CD4-positive, alpha-beta T cell (primary cell): ENCODE measurements at regions not wholly inside any gene's neighbourhood (a gene's known extent, or its start where the extent isn't known, plus 50 kb on each side); places are given as distances from the start of the nearest gene placed in this dataset.

Experiments
- ATAC-seq: fragments of 200-7000 bp; cut with Tn5 transposase; one replicate; pipeline ENCODE4 v1.10.0; 2022; ENCODE audit warnings: mild to moderate bottlenecking; ENCODE audit not compliant: poor library complexity
- CTCF ChIA-PET: fragments of 350-600 bp; sonication (Branson Sonifier 250); formaldehyde crosslinking; loops from one replicate; lab custom pipeline; 2021; ENCODE audit warnings: antibody characterized with exemption, inconsistent platforms; lab: Charles Lee
- POLR2A ChIA-PET: fragments of 350-600 bp; sonication (Branson Sonifier 250); formaldehyde crosslinking; loops from one replicate; lab custom pipeline; 2021; ENCODE audit warnings: antibody characterized with exemption, inconsistent platforms; lab: Charles Lee
- DNase-seq, 14 experiments: peaks; one replicate each; pipeline ENCODE4 v3.0.0-alpha.2; 2013 to 2020; ENCODE audit warnings: mixed read lengths in 2 of 14
- H3K27ac ChIP-seq, 2 donors: one replicate each; pipeline versions ENCODE4 v1.5.1 to v1.7.0; 2013; ENCODE audit warnings: low read length in 2 of 2, low read depth in 1 of 2, mild to moderate bottlenecking in 1 of 2
- H3K27me3 ChIP-seq, 2 experiments: 1 replicate in 1 of 2; 2 replicates in 1 of 2; pipeline versions ENCODE4 v1.6.1 to v1.7.0; 2013; ENCODE audit warnings: low read length in 2 of 2, control low read depth in 1 of 2, mild to moderate bottlenecking in 1 of 2, moderate library complexity in 1 of 2; ENCODE audit not compliant: insufficient read depth in 2 of 2, control insufficient read depth in 1 of 2
- H3K36me3 ChIP-seq: one replicate; pipeline ENCODE4 v1.6.1; 2013; ENCODE audit warnings: low read length, control low read depth; ENCODE audit not compliant: insufficient read depth
- H3K4me1 ChIP-seq: one replicate; pipeline ENCODE4 v1.6.1; 2013; ENCODE audit warnings: low read length, control low read depth; ENCODE audit not compliant: insufficient read depth
- H3K4me3 ChIP-seq: one replicate; pipeline ENCODE4 v1.5.1; 2013; ENCODE audit warnings: mild to moderate bottlenecking, low read length, moderate library complexity
- H3K9me3 ChIP-seq, 2 experiments: 1 replicate in 1 of 2; 2 replicates in 1 of 2; pipeline versions ENCODE4 v1.6.1 to v1.7.0; 2013; ENCODE audit warnings: low read length in 2 of 2, mild to moderate bottlenecking in 2 of 2, control low read depth in 1 of 2, moderate library complexity in 1 of 2; ENCODE audit not compliant: control insufficient read depth in 1 of 2, insufficient read depth in 1 of 2
- H3K27ac Mint-ChIP-seq: one replicate; pipeline ENCODE4 v1.8.0; 2020; ENCODE audit warnings: mixed read lengths
- H3K27me3 Mint-ChIP-seq: one replicate; pipeline ENCODE4 v1.8.0; 2021; ENCODE audit warnings: mixed read lengths
- H3K36me3 Mint-ChIP-seq: one replicate; pipeline ENCODE4 v1.8.0; 2021; ENCODE audit warnings: low read depth, mixed read lengths
- H3K4me1 Mint-ChIP-seq: one replicate; pipeline ENCODE4 v1.8.0; 2021; ENCODE audit warnings: low read depth, mixed read lengths
- H3K4me3 Mint-ChIP-seq: one replicate; pipeline ENCODE4 v1.8.0; 2020; ENCODE audit warnings: mild to moderate bottlenecking, mixed read lengths
- H3K9me3 Mint-ChIP-seq: one replicate; pipeline ENCODE4 v1.8.0; 2020; ENCODE audit warnings: mixed read lengths
- intact Hi-C, 2 experiments: fragments of 100-400 bp; cut with DNase I in 1 of 2; cut with micrococcal nuclease in 1 of 2; formaldehyde crosslinking; loops; one replicate each; pipeline versions ENCODE4 v1.15.1 to v1.9.0; 2023 to 2025; cut with DNase I, micrococcal nuclease
- TF ChIP-seq, protein P1 (sequence below): fragments of 200-600 bp; IDR thresholded peaks from one replicate; pipeline ENCODE4 v1.8.0; 2022; ENCODE audit warnings: antibody characterized with exemption, mild to moderate bottlenecking

GRCh38 chr22:47654922-47655491 is 892.6 kb downstream of the TBC1D22A start:
- ChIA-PET CTCF (no interaction called here), POLR2A (no interaction called here)
- Histone ChIP-seq H3K4me1 (no peaks in the 10 kb centered on the region), H3K9me3 (peaks cover 0 to 17% of the 10 kb centered on the region in 2 experiments), H3K36me3 (no peaks in the 10 kb centered on the region), H3K4me3 (no peak overlapping the region), H3K27me3 (no peaks in the 10 kb centered on the region), H3K27ac (no peak overlapping the region)
- TF ChIP-seq, protein P1, sequence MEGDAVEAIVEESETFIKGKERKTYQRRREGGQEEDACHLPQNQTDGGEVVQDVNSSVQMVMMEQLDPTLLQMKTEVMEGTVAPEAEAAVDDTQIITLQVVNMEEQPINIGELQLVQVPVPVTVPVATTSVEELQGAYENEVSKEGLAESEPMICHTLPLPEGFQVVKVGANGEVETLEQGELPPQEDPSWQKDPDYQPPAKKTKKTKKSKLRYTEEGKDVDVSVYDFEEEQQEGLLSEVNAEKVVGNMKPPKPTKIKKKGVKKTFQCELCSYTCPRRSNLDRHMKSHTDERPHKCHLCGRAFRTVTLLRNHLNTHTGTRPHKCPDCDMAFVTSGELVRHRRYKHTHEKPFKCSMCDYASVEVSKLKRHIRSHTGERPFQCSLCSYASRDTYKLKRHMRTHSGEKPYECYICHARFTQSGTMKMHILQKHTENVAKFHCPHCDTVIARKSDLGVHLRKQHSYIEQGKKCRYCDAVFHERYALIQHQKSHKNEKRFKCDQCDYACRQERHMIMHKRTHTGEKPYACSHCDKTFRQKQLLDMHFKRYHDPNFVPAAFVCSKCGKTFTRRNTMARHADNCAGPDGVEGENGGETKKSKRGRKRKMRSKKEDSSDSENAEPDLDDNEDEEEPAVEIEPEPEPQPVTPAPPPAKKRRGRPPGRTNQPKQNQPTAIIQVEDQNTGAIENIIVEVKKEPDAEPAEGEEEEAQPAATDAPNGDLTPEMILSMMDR, result no peak
- H3K27me3 Mint-ChIP-seq, result no peaks in the 10 kb centered on the region
- H3K27ac Mint-ChIP-seq, result no peak overlapping the region
- H3K36me3 Mint-ChIP-seq, result no peaks in the 10 kb centered on the region
- ATAC-seq (no peak), DNase-seq (no peak)
- H3K4me3 Mint-ChIP-seq, result no peak overlapping the region
- H3K4me1 Mint-ChIP-seq, result no peaks in the 10 kb centered on the region
- peaks cover 3% of the 10 kb centered on the region for H3K9me3 Mint-ChIP-seq
- intact Hi-C loops, result no loop called here

DNA sequence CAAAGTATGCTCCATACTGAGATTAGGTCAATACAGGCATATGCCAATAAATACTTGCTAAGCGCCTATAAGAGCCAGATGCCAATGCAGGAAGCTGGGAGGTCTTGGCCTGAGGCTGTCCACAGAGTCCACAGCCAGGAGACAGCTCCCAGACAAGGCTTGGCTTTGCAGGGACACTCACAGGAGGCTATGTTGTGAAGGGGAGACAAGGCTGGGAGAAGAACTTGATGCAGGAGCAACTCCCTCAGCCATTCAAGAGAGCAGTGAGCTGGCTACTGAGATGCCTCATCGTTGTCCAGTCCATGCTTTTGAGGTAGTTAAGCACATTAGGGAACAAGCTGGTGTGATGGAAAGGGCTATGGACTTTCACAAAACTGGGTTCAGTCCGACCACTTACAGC is 891.5 kb downstream of the TBC1D22A start:
- no peaks in the 10 kb centered on the region for H3K4me1 ChIP-seq
- Mint-ChIP-seq H3K27me3 (no peaks in the 10 kb centered on the region), H3K27ac (no peak overlapping the region), H3K36me3 (no peaks in the 10 kb centered on the region), H3K4me3 (no peak overlapping the region), H3K4me1 (no peaks in the 10 kb centered on the region), H3K9me3 (peaks cover 3% of the 10 kb centered on the region)
- no peaks in the 10 kb centered on the region for H3K27me3 ChIP-seq
- H3K27ac ChIP-seq, result no peak overlapping the region
- POLR2A ChIA-PET, result no interaction called here
- peaks cover 0 to 17% of the 10 kb centered on the region in 2 experiments for H3K9me3 ChIP-seq
- H3K36me3 ChIP-seq, result no peaks in the 10 kb centered on the region
- no peak for ATAC-seq
- CTCF ChIA-PET, result no interaction called here
- TF ChIP-seq, protein P1, result no peak
- intact Hi-C loops, result no loop called here
- DNase-seq, result no peak
- H3K4me3 ChIP-seq, result no peak overlapping the region

DNA sequence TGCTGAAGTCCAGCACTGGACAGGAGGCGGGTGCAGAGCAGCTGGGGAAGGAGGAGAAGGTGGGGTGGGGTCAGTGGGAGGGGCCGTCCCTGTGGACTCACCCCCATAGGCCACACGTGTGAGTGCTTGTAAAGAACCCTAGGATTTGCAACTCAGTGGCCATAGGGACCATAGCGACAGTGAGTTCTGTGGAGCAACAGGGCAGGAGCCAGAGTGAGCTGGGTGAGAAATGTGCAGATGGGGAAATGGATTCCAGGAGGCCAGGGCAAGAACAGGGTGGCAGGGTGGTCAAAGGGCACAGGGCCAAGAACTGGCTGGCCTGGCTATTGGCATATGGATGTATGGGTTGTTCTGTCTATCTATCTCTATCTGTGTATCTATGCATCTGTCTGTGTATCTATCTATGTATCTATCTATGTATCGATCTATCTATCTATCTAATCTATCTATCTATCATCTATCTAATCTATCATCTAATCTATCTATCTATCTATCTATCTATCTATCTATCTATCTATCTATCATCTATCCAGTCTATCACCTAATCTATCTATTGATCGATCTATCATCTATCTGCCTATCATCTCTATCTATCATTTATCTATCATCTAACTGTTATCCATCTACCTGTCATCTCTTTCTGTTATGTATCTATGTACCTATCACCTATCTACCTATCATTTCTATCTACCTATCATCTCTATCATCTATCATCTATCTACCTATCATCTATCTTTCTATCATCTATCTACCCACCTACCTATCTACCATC is 889.0 kb downstream of the TBC1D22A start:
- H3K4me3 Mint-ChIP-seq, result no peak overlapping the region
- intact Hi-C loops, result no loop called here
- DNase-seq (no peak), ATAC-seq (no peak)
- Histone ChIP-seq H3K4me1 (no peaks in the 10 kb centered on the region), H3K4me3 (no peak overlapping the region), H3K27me3 (no peaks in the 10 kb centered on the region), H3K27ac (no peak overlapping the region), H3K36me3 (no peaks in the 10 kb centered on the region), H3K9me3 (peaks cover 0 to 8% of the 10 kb centered on the region in 2 experiments)
- TF ChIP-seq, protein P1, result no peak
- peaks cover 3% of the 10 kb centered on the region for H3K9me3 Mint-ChIP-seq
- no peaks in the 10 kb centered on the region for H3K36me3 Mint-ChIP-seq
- H3K27me3 Mint-ChIP-seq, result no peaks in the 10 kb centered on the region
- CTCF ChIA-PET, result no interaction called here
- no peak overlapping the region for H3K27ac Mint-ChIP-seq
- H3K4me1 Mint-ChIP-seq, result no peaks in the 10 kb centered on the region
- POLR2A ChIA-PET, result no interaction called here
